DND-41 (cell line): ENCODE measurements at regions not wholly inside any gene's neighbourhood (a gene's known extent, or its start where the extent isn't known, plus 50 kb on each side); places are given as distances from the start of the nearest gene placed in this dataset.

Experiments used
- CTCF ChIP-seq: IDR thresholded peaks from 2 replicates; pipeline ENCODE4 v1.5.1; 2012; ENCODE audit warnings: borderline replicate concordance, low read length, moderate library complexity, mild to moderate bottlenecking; ENCODE audit not compliant: poor library complexity, severe bottlenecking; ENCODE audit errors: extremely low read depth
- EZH2 ChIP-seq: IDR thresholded peaks from 3 replicates; pipeline ENCODE4 v1.6.1; 2012; ENCODE audit warnings: borderline replicate concordance, low read depth, mild to moderate bottlenecking, moderate library complexity, low read length, inconsistent platforms; ENCODE audit not compliant: severe bottlenecking

GRCh38 chr12:73964641-73965040 is 573.0 kb upstream of the ATXN7L3B start:
- TF ChIP-seq CTCF, result no peak
- no peak for TF ChIP-seq EZH2
